GM12864 (cell line): ENCODE measurements at regions not wholly inside any gene's neighbourhood (a gene's known extent, or its start where the extent isn't known, plus 50 kb on each side); places are given as distances from the start of the nearest gene placed in this dataset.

Experiments
- DNase-seq: peaks from one replicate; pipeline ENCODE4 v3.0.0-alpha.2; 2011; ENCODE audit warnings: low read depth
- H3K4me3 ChIP-seq: 2 replicates; pipeline ENCODE4 v1.5.1; 2011; ENCODE audit warnings: mild to moderate bottlenecking, low read depth, low read length, control low read depth
- TF ChIP-seq, protein P1 (sequence below): IDR thresholded peaks from 2 replicates; pipeline ENCODE4 v1.5.1; 2011; ENCODE audit warnings: low read depth, mild to moderate bottlenecking, moderate library complexity, low read length, control low read depth, inconsistent platforms; ENCODE audit errors: missing control alignments

DNA sequence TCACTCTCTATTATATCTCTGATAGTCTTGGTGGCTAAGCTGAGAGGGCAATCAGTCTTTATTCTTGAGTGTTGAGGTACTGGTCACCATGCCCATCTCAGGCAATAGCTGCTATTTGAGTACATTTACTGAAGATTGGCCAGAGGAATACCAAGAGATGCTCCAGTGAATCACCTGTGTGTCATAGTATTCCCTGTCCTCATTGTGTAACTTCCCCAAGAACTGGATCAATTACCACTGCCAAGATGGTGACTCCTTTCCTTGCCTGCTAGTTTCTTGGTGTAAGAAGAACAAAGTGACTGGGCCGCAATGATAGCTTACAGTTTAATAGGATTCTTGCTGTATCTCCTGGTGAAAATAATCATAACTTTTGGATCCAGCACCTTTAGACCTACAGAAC is 418.7 kb upstream of the KIF2A start:
- no peak for DNase-seq
- no peak overlapping the region for H3K4me3 ChIP-seq
- TF ChIP-seq, protein P1, sequence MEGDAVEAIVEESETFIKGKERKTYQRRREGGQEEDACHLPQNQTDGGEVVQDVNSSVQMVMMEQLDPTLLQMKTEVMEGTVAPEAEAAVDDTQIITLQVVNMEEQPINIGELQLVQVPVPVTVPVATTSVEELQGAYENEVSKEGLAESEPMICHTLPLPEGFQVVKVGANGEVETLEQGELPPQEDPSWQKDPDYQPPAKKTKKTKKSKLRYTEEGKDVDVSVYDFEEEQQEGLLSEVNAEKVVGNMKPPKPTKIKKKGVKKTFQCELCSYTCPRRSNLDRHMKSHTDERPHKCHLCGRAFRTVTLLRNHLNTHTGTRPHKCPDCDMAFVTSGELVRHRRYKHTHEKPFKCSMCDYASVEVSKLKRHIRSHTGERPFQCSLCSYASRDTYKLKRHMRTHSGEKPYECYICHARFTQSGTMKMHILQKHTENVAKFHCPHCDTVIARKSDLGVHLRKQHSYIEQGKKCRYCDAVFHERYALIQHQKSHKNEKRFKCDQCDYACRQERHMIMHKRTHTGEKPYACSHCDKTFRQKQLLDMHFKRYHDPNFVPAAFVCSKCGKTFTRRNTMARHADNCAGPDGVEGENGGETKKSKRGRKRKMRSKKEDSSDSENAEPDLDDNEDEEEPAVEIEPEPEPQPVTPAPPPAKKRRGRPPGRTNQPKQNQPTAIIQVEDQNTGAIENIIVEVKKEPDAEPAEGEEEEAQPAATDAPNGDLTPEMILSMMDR, result no peak

DNA sequence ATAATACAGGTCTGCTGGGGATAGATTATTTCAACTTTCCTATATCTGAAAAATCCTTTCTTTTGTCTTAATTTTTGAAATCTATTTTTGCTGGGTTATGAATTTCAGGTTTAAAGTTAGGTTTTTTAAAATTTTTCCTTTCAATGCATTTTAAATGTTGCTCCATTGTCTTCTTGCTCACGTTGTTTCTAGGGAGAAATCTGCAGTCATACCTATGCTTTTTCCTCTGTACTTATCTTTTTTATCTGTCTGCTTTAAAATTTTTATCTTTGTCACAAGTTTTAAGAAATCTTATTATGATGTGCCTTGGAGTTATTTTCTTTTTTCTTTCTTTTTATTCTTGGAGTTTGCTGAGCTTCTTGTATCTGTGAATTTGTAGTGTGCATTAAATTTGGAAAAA is 412.0 kb upstream of the KIF2A start:
- no peak overlapping the region for H3K4me3 ChIP-seq
- DNase-seq, result no peak
- TF ChIP-seq, protein P1, result no peak

DNA sequence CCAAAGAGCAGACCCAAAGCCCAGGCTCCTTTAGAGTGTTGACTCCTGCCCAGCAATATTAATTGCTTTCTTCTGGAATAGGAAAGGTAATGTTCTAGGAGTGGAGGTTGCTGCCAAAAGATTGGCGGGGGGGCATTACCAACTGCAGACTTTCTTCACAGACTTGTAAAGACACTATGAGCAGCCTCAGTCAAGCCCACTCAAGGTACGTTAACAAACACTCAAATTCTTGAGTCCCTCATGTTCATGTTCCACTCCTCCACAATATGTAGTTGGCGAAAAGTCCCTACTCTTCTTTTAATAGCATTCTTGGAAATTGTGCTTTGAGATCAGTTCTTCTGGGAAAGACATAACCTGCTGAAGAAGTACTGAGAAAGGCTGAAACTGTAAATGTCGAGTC is 409.2 kb upstream of the KIF2A start:
- no peak for DNase-seq
- no peak overlapping the region for H3K4me3 ChIP-seq
- TF ChIP-seq, protein P1, result no peak

DNA sequence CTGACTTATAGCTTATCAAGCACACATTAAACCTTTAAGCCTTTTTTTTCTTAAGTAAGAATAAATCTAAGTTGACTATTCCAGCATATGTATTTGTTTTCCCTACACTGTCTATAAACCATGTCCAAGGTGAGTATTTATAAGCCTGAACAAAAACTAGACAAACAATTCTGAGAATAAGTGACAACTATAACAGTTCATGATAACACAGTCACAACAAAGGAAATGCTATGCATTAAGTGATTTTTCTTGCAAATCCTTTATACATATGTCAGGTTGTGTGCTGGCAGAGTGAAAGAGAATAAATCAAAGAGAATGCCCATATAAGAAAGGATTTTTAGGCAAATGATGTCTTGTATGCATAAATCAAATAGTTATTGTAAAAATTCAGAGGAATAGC is 408.8 kb upstream of the KIF2A start:
- H3K4me3 ChIP-seq, result no peak overlapping the region
- TF ChIP-seq, protein P1, result no peak
- DNase-seq, result no peak

DNA sequence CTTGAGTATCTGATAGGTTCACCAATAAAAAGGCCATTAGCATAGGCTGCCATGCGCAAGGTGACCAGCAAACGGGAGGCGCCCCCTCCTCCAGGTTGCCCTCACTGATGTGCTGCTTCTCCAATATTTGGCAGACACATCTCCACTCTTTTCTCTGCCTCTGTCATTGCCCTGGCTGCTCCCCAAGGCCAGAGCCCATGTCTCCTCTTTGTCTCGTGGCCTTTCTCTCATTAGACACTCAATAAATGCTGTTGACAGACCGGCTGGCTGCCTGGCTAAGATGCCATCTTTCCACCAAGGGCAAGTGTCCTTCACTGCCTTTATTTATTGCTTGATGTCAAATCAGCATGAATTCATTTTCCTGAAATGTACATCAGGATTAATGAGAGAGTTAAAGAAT is 404.0 kb upstream of the KIF2A start:
- no peak for DNase-seq
- TF ChIP-seq, protein P1, result no peak
- H3K4me3 ChIP-seq, result no peak overlapping the region

DNA sequence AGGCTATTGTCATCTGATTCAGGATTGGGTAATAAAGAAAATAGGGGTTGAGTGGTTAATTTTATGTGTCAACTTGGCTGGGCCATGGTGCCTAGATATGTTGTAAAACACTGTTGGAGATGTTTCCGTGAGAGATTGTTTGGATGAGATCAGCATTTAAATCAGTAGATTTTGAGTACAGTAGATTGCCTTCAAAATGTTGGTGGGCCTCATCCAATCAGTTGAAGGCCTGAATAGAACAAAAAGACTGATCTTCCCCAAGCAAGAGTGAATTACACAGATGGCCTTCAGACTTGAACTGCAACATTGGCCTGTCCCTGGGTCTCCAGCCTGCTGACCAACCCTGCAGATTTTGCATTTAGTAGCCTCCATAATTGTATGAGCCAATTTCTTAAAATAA is 401.3 kb upstream of the KIF2A start:
- TF ChIP-seq, protein P1, result no peak
- DNase-seq, result no peak
- no peak overlapping the region for H3K4me3 ChIP-seq

DNA sequence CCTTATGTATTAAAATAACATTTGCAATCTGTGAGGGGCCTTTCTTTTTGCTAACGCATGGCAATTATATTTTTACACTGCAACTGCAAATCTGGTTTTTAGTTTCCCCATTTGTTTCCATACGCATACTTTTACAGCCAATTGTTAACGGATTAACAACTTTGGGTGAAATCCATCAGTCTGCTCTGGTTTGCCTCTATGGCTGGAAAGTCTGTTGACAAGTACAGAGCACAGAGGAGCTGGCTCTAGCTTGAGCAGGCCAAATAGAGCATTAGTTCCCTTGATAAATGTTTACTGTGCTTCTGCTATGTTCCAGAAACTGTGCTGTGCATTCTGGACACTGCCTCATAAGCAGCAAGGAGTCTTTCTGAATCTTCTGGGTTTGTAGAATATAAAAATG is 400.4 kb upstream of the KIF2A start:
- DNase-seq, result no peak
- TF ChIP-seq, protein P1, result no peak
- H3K4me3 ChIP-seq, result no peak overlapping the region
